ENCODE measurements at regions not wholly inside any gene's neighbourhood (a gene's known extent, or its start where the extent isn't known, plus 50 kb on each side); places are given as distances from the start of the nearest gene placed in this dataset.

DNA sequence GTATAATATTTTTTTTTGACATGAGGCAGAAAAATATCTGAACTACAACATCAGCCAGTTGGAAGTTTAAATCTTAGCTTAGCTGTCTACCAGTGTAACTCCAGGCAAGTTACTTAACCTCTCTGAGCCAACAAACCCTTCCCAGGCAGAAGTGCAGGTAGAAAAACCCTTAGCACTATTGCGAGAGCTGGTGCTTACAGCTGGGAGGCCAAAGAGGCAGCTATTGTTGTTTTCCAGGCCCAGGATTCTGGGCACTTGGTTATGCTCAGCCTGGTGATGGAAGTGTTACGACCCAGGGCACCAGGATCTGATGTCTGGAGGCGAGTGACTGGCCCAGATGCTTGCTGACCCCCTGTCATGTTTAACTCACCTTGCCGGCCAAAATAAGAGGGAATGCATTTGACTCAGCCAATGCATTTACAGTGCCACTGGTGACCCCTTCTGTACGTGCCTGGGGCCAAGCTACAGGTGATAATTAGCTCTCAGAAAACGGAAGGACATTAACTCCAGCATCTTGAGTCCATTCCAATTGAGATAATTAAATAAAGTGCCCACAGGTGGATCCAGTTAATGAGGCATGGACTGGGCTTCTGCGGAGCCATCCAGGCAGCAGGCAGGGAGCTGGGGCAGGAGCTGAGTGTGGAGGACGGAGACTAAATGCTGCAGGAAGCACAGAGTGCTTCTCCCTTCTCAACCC is 126.5 kb upstream of the HABP2 start:
- WGBS, 2 donors, result 90 to 98% methylated on average over 6 to 8 of the region's 8 CpGs
- Histone ChIP-seq H3K27ac (no peak overlapping the region), H3K4me3 (replicated peaks in 1 of 3) (no peak overlapping the region), H3K36me3 (no peaks in the 10 kb centered on the region), H3K27me3 (no peaks in the 10 kb centered on the region), H3K9me3 (no peaks in the 10 kb centered on the region), H3K4me1 (peaks cover 11 to 18% of the 10 kb centered on the region in 2 donors)
- DNase-seq, result no peak
- no peak for TF ChIP-seq POLR2A (IDR thresholded peaks at IDR 0.05)
- TF ChIP-seq, protein P1, sequence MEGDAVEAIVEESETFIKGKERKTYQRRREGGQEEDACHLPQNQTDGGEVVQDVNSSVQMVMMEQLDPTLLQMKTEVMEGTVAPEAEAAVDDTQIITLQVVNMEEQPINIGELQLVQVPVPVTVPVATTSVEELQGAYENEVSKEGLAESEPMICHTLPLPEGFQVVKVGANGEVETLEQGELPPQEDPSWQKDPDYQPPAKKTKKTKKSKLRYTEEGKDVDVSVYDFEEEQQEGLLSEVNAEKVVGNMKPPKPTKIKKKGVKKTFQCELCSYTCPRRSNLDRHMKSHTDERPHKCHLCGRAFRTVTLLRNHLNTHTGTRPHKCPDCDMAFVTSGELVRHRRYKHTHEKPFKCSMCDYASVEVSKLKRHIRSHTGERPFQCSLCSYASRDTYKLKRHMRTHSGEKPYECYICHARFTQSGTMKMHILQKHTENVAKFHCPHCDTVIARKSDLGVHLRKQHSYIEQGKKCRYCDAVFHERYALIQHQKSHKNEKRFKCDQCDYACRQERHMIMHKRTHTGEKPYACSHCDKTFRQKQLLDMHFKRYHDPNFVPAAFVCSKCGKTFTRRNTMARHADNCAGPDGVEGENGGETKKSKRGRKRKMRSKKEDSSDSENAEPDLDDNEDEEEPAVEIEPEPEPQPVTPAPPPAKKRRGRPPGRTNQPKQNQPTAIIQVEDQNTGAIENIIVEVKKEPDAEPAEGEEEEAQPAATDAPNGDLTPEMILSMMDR (IDR thresholded peaks at IDR 0.05), result no peak
- intact Hi-C loops (cut with DNase I), result no loop called here

DNA sequence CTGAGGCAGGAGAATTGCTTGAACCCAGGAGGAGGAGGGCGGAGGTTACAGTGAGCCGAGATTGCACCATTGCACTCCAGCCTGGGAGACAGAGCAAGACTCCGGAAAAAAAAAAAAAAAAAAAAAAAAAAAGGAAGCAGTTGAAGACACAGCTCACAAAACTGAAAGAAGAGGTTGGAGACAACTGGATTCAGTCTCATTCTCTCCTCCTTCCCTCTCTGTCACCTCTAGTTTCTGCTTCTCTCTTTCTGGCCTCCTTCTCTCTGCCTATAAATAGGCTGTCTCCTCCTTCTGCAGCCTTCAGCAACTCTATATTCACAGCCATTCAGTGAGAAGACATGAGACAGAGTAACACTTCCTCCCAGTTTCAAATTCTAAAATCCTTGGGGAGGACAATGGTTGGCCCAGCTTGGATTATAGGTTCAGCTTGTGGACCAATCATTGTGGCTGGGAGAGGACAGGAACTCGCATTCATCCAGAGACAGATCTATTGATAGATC is 125.6 kb upstream of the HABP2 start:
- 78 to 82% methylated on average over 4 of the region's 4 CpGs for WGBS, 2 donors
- intact Hi-C loops (cut with DNase I), result no loop called here

GRCh38 chr10:113427811-113428558 is 124.9 kb upstream of the HABP2 start:
- intact Hi-C loops (cut with DNase I), result no loop called here
- Histone ChIP-seq H3K9me3 (no peaks in the 10 kb centered on the region), H3K4me3 (replicated peaks in 1 of 3) (no peak overlapping the region), H3K36me3 (no peaks in the 10 kb centered on the region), H3K4me1 (peaks cover 11 to 18% of the 10 kb centered on the region in 2 donors), H3K27me3 (no peaks in the 10 kb centered on the region), H3K27ac (no peak overlapping the region)
- DNase-seq, result no peak
- 85 to 89% methylated on average over 5 of the region's 5 CpGs for WGBS, 2 donors
- TF ChIP-seq POLR2A (IDR thresholded peaks at IDR 0.05), result no peak
- TF ChIP-seq, protein P1 (IDR thresholded peaks at IDR 0.05), result no peak

More for the DNA sequence above, 125.6 kb upstream of the HABP2 start:
- Histone ChIP-seq H3K36me3 (no peaks in the 10 kb centered on the region), H3K9me3 (no peaks in the 10 kb centered on the region), H3K4me3 (replicated peaks in 1 of 3) (no peak overlapping the region), H3K27me3 (no peaks in the 10 kb centered on the region), H3K27ac (no peak overlapping the region), H3K4me1 (peaks cover 11 to 18% of the 10 kb centered on the region in 2 donors)
- DNase-seq, result no peak
- TF ChIP-seq POLR2A (IDR thresholded peaks at IDR 0.05), result no peak
- TF ChIP-seq, protein P1 (IDR thresholded peaks at IDR 0.05), result no peak

GRCh38 chr10:113430634-113431397 is 122.0 kb upstream of the HABP2 start:
- no peak overlapping the region for H3K27ac ChIP-seq
- H3K27me3 ChIP-seq, result no peaks in the 10 kb centered on the region
- no peaks in the 10 kb centered on the region for H3K36me3 ChIP-seq
- 94% methylated on average over 6 of the region's 6 CpGs for WGBS, 2 donors
- no peak for TF ChIP-seq POLR2A (IDR thresholded peaks at IDR 0.05)
- TF ChIP-seq, protein P1 (IDR thresholded peaks at IDR 0.05), result no peak
- intact Hi-C loops (cut with DNase I), result no loop called here
- peaks cover 2 to 4% of the 10 kb centered on the region in 2 donors for H3K4me1 ChIP-seq
- no peaks in the 10 kb centered on the region for H3K9me3 ChIP-seq
- no peak overlapping the region for H3K4me3 ChIP-seq (replicated peaks in 1 of 3)
- DNase-seq, result no peak
